ENCODE measurements at regions not wholly inside any gene's neighbourhood (a gene's known extent, or its start where the extent isn't known, plus 50 kb on each side); places are given as distances from the start of the nearest gene placed in this dataset.
A peak's percentile ranks its signal among the peaks of the same experiment; 100 is the strongest.

DNA sequence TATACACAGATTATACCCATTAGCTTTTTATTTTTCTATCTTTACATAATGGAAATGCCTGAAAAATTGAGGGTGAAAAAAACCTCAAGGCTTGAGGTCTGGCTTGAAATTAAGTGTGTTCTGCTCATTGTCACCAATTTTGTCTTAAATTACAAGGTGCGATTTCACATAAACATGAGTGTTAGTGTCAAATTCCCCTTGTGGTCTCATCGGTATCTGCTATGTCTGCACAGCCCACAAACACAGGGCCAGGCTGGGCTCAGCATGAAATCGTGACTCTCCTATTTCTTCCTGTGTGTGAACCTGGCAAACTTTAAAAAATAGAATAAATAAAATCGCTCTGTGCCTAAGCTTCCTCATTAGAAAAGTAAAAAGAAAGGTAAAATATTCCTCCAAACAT is 109.1 kb downstream of the CRLF2 start:
- no peaks in the 10 kb centered on the region for H3K36me3 ChIP-seq (ENCODE audit: control insufficient read depth in 2 of 2, insufficient read depth in 2 of 2, low read length in 1 of 2)
- ATAC-seq: peak; percentile 77
- SMC1A ChIA-PET (ENCODE audit: uncharacterized antibody, unreplicated experiment): no interaction called here
- no TSS peak for BruUV-seq (replicated peaks)
- no peaks in the 10 kb centered on the region for H3K27me3 ChIP-seq (replicated peaks in 1 of 2; ENCODE audit: control insufficient read depth in 2 of 2, insufficient read depth in 2 of 2, low read length in 1 of 2)
- no peak overlapping the region for H3K9ac ChIP-seq (ENCODE audit: control insufficient read depth, insufficient read depth, low read length)
- no peak overlapping the region for H3K4me2 ChIP-seq (ENCODE audit: control insufficient read depth, insufficient read depth)
- no peak overlapping the region for H2AFZ ChIP-seq (ENCODE audit: control insufficient read depth, low read depth, low read length)
- POLR2A ChIA-PET: no interaction called here
- H3K4me1 ChIP-seq (ENCODE audit: control insufficient read depth, insufficient read depth, low read length): no peaks in the 10 kb centered on the region; the same call in 1 of the 2 replicates
- no peak for FAIRE-seq
- RAD21 ChIA-PET (ENCODE audit: unreplicated experiment): no interaction called here
- WGBS (ENCODE audit: insufficient coverage, insufficient replicate concordance, low lambda C conversion rate, missing lambda C conversion rate): 40% methylated on average over 4 of the region's 4 CpGs
- H3K27ac ChIP-seq (ENCODE audit: control insufficient read depth, insufficient read depth): no peak overlapping the region
- intact Hi-C loops (cut with micrococcal nuclease; ENCODE audit: unreplicated experiment) (no loop called here), in situ Hi-C loops (cut with MboI) (no loop called here)
- H3K4me3 ChIP-seq: no peak overlapping the region
- DNase-seq (ENCODE audit: low read depth, low spot score): no peak
- no peaks in the 10 kb centered on the region for H3K9me3 ChIP-seq (replicated peaks; ENCODE audit: control insufficient read depth, insufficient read depth, low read length)
- H3K79me2 ChIP-seq (ENCODE audit: control insufficient read depth, insufficient read depth, low read length): no peaks in the 10 kb centered on the region
- H4K20me1 ChIP-seq (ENCODE audit: control insufficient read depth, insufficient read depth): no peaks in the 10 kb centered on the region
- CTCF ChIA-PET: no interaction called here
- TF ChIP-seq NFXL1 (IDR thresholded peaks at IDR 0.05; ENCODE audit: borderline replicate concordance): no peak
- TF ChIP-seq CHD1 (IDR thresholded peaks at IDR 0.05; ENCODE audit: low read depth, low read length): no peak
- 0 out of 2 replicates have a peak, but pooled peaks have one; percentile 41 for TF ChIP-seq MTA2 (IDR thresholded peaks at IDR 0.05; ENCODE audit: low read depth)
- no peak for TF ChIP-seq NR2F1 (conservative IDR thresholded peaks at IDR 0.05)
- TF ChIP-seq, protein P1, sequence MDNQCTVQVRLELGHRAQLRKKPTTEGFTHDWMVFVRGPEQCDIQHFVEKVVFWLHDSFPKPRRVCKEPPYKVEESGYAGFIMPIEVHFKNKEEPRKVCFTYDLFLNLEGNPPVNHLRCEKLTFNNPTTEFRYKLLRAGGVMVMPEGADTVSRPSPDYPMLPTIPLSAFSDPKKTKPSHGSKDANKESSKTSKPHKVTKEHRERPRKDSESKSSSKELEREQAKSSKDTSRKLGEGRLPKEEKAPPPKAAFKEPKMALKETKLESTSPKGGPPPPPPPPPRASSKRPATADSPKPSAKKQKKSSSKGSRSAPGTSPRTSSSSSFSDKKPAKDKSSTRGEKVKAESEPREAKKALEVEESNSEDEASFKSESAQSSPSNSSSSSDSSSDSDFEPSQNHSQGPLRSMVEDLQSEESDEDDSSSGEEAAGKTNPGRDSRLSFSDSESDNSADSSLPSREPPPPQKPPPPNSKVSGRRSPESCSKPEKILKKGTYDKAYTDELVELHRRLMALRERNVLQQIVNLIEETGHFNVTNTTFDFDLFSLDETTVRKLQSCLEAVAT (IDR thresholded peaks at IDR 0.05): no peak
- TF ChIP-seq YY1 (IDR thresholded peaks at IDR 0.05; ENCODE audit: low read depth, low read length): no peak
- no peak for TF ChIP-seq HCFC1 (IDR thresholded peaks at IDR 0.05; ENCODE audit: low read length)
- no peak for TF ChIP-seq PAX5 (IDR thresholded peaks at IDR 0.05; ENCODE audit: borderline replicate concordance, low read depth, low read length)
- TF ChIP-seq, protein P2, sequence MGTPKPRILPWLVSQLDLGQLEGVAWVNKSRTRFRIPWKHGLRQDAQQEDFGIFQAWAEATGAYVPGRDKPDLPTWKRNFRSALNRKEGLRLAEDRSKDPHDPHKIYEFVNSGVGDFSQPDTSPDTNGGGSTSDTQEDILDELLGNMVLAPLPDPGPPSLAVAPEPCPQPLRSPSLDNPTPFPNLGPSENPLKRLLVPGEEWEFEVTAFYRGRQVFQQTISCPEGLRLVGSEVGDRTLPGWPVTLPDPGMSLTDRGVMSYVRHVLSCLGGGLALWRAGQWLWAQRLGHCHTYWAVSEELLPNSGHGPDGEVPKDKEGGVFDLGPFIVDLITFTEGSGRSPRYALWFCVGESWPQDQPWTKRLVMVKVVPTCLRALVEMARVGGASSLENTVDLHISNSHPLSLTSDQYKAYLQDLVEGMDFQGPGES (IDR thresholded peaks at IDR 0.05): no peak
- TF ChIP-seq STAT1 (conservative IDR thresholded peaks at IDR 0.05): no peak
- TF ChIP-seq SREBF2 (IDR thresholded peaks at IDR 0.05; ENCODE audit: low read length): no peak
- TF ChIP-seq NR2C2 (IDR thresholded peaks at IDR 0.05; ENCODE audit: borderline replicate concordance, control insufficient read depth, insufficient read length, low read depth): no peak
- TF ChIP-seq LARP7 (IDR thresholded peaks at IDR 0.05): no peak
- TF ChIP-seq KAT2A (conservative IDR thresholded peaks at IDR 0.05; ENCODE audit: control insufficient read depth, low read depth, low read length): no peak
- TF ChIP-seq, protein P3, sequence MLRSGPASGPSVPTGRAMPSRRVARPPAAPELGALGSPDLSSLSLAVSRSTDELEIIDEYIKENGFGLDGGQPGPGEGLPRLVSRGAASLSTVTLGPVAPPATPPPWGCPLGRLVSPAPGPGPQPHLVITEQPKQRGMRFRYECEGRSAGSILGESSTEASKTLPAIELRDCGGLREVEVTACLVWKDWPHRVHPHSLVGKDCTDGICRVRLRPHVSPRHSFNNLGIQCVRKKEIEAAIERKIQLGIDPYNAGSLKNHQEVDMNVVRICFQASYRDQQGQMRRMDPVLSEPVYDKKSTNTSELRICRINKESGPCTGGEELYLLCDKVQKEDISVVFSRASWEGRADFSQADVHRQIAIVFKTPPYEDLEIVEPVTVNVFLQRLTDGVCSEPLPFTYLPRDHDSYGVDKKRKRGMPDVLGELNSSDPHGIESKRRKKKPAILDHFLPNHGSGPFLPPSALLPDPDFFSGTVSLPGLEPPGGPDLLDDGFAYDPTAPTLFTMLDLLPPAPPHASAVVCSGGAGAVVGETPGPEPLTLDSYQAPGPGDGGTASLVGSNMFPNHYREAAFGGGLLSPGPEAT (IDR thresholded peaks at IDR 0.05; ENCODE audit: low read depth): peak; percentile 89
- no peak for TF ChIP-seq RELA (IDR thresholded peaks at IDR 0.05; ENCODE audit: borderline replicate concordance, partially characterized antibody)
- TF ChIP-seq, protein P4, sequence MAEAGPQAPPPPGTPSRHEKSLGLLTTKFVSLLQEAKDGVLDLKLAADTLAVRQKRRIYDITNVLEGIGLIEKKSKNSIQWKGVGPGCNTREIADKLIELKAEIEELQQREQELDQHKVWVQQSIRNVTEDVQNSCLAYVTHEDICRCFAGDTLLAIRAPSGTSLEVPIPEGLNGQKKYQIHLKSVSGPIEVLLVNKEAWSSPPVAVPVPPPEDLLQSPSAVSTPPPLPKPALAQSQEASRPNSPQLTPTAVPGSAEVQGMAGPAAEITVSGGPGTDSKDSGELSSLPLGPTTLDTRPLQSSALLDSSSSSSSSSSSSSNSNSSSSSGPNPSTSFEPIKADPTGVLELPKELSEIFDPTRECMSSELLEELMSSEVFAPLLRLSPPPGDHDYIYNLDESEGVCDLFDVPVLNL (IDR thresholded peaks at IDR 0.05; ENCODE audit: low read depth, low read length): no peak
- TF ChIP-seq RCOR1 (conservative IDR thresholded peaks at IDR 0.05; ENCODE audit: low read depth, low read length): no peak
- 0 out of 4 replicates have a peak, but pooled peaks have one; percentile 15 to 30 for TF ChIP-seq BHLHE40 (IDR thresholded peaks at IDR 0.05; ENCODE audit: borderline replicate concordance in 1 of 2, low read depth in 2 of 2, low read length in 1 of 2)
- no peak for TF ChIP-seq MYC (IDR thresholded peaks at IDR 0.05; ENCODE audit: insufficient read depth, insufficient read length, insufficient replicate concordance, low read length, severe bottlenecking)
- 0 out of 2 replicates have a peak, but pooled peaks have one; percentile 9 for TF ChIP-seq RUNX3 (IDR thresholded peaks at IDR 0.05; ENCODE audit: low read length)
- TF ChIP-seq EED (IDR thresholded peaks at IDR 0.05; ENCODE audit: low read depth): no peak
- no peak for TF ChIP-seq POLR2AphosphoS2 (IDR thresholded peaks at IDR 0.05; ENCODE audit: low read depth, low read length)
